T-helper 17 cell (primary cell): ENCODE measurements at regions not wholly inside any gene's neighbourhood (a gene's known extent, or its start where the extent isn't known, plus 50 kb on each side); places are given as distances from the start of the nearest gene placed in this dataset.
"Not testable (repeated sequence)": the region's sequence is repeated elsewhere in the genome, so short reads cannot be mapped to it uniquely, and the experiment has no call there.

Experiments used
- ATAC-seq: fragments of 150-1000 bp; cut with Tn5 transposase; 2 replicates; pipeline ENCODE4 v1.10.0; 2021; ENCODE audit warnings: mild to moderate bottlenecking, moderate library complexity
- DNase-seq, 3 donors: peaks; one replicate each; pipeline versions ENCODE4 v3.0.0 to v3.0.0-alpha.2; 2020 to 2021
- H3K9me3 ChIP-seq: one replicate; pipeline ENCODE4 v1.7.0; 2013; ENCODE audit warnings: low read length, mild to moderate bottlenecking; ENCODE audit not compliant: control insufficient read depth, poor library complexity, severe bottlenecking
- H3K27ac Mint-ChIP-seq: one replicate; pipeline ENCODE4 v1.8.0; 2022; ENCODE audit warnings: mild to moderate bottlenecking, moderate library complexity, mixed read lengths
- H3K27me3 Mint-ChIP-seq: one replicate; pipeline ENCODE4 v1.8.0; 2022; ENCODE audit warnings: mixed read lengths
- H3K36me3 Mint-ChIP-seq: one replicate; pipeline ENCODE4 v1.8.0; 2022; ENCODE audit warnings: low read depth, mixed read lengths
- H3K4me1 Mint-ChIP-seq: one replicate; pipeline ENCODE4 v1.8.0; 2022; ENCODE audit warnings: mild to moderate bottlenecking, mixed read lengths
- H3K4me3 Mint-ChIP-seq: one replicate; pipeline ENCODE4 v1.8.0; 2022; ENCODE audit warnings: mild to moderate bottlenecking, moderate library complexity, mixed read lengths

GRCh38 chr16:35148748-35149147 is 1689.3 kb downstream of the TP53TG3F start:
- Mint-ChIP-seq H3K4me1 (no peaks in the 10 kb centered on the region), H3K36me3 (no peaks in the 10 kb centered on the region), H3K27ac (no peak overlapping the region), H3K27me3 (no peaks in the 10 kb centered on the region), H3K4me3 (no peak overlapping the region)
- H3K9me3 ChIP-seq = no peaks in the 10 kb centered on the region
- DNase-seq (no peak), ATAC-seq (no peak)

GRCh38 chr16:35149550-35149949 is 1690.1 kb downstream of the TP53TG3F start:
- no peak for ATAC-seq
- H3K9me3 ChIP-seq = no peaks in the 10 kb centered on the region

GRCh38 chr16:35150805-35151312 is 1691.4 kb downstream of the TP53TG3F start:
- Mint-ChIP-seq H3K27me3 (no peaks in the 10 kb centered on the region), H3K4me3 (no peak overlapping the region), H3K4me1 (no peaks in the 10 kb centered on the region), H3K36me3 (no peaks in the 10 kb centered on the region), H3K27ac (no peak overlapping the region)
- no peak for ATAC-seq
- no peaks in the 10 kb centered on the region for H3K9me3 ChIP-seq
- DNase-seq = no peak

More at GRCh38 chr16:35149550-35149949, 1690.1 kb downstream of the TP53TG3F start:
- H3K4me3 Mint-ChIP-seq = no peak overlapping the region
- DNase-seq = no peak
- H3K4me1 Mint-ChIP-seq = no peaks in the 10 kb centered on the region
- H3K27ac Mint-ChIP-seq = no peak overlapping the region
- no peaks in the 10 kb centered on the region for H3K36me3 Mint-ChIP-seq
- no peaks in the 10 kb centered on the region for H3K27me3 Mint-ChIP-seq

GRCh38 chr16:35152067-35152627 is 1692.7 kb downstream of the TP53TG3F start:
- Mint-ChIP-seq H3K27me3 (no peaks in the 10 kb centered on the region), H3K4me1 (no peaks in the 10 kb centered on the region), H3K4me3 (no peak overlapping the region), H3K36me3 (no peaks in the 10 kb centered on the region), H3K27ac (no peak overlapping the region)
- H3K9me3 ChIP-seq = no peaks in the 10 kb centered on the region
- ATAC-seq (no peak), DNase-seq (no peak)

- Mint-ChIP-seq H3K27ac (no peak overlapping the region), H3K4me3 (no peak overlapping the region), H3K4me1 (no peaks in the 10 kb centered on the region), H3K27me3 (no peaks in the 10 kb centered on the region), H3K36me3 (no peaks in the 10 kb centered on the region)
- DNase-seq = no peak
- no peak for ATAC-seq
- H3K9me3 ChIP-seq = no peaks in the 10 kb centered on the region
Measured at GRCh38 chr16:35154627-35155026, 1695.2 kb downstream of the TP53TG3F start.

GRCh38 chr16:35157549-35157948 is 1698.1 kb downstream of the TP53TG3F start:
- H3K27ac Mint-ChIP-seq, H3K4me1 Mint-ChIP-seq, DNase-seq, ATAC-seq, H3K4me3 Mint-ChIP-seq, H3K9me3 ChIP-seq, H3K27me3 Mint-ChIP-seq, H3K36me3 Mint-ChIP-seq: not testable (repeated sequence)

- not testable (repeated sequence) for DNase-seq, H3K27me3 Mint-ChIP-seq, ATAC-seq, H3K36me3 Mint-ChIP-seq, H3K9me3 ChIP-seq, H3K4me3 Mint-ChIP-seq, H3K27ac Mint-ChIP-seq, H3K4me1 Mint-ChIP-seq
Measured at GRCh38 chr16:35169324-35169723, 1709.9 kb downstream of the TP53TG3F start.

GRCh38 chr16:35170061-35170460 is 1710.6 kb downstream of the TP53TG3F start:
- H3K27ac Mint-ChIP-seq, H3K4me1 Mint-ChIP-seq, H3K4me3 Mint-ChIP-seq, H3K36me3 Mint-ChIP-seq, H3K9me3 ChIP-seq, DNase-seq, ATAC-seq, H3K27me3 Mint-ChIP-seq: not testable (repeated sequence)

- Mint-ChIP-seq H3K4me3 (no peak overlapping the region), H3K4me1 (no peaks in the 10 kb centered on the region), H3K36me3 (no peaks in the 10 kb centered on the region), H3K27me3 (no peaks in the 10 kb centered on the region), H3K27ac (no peak overlapping the region)
- DNase-seq (no peak), ATAC-seq (no peak)
- H3K9me3 ChIP-seq = no peaks in the 10 kb centered on the region
Measured at GRCh38 chr16:35170610-35171009, 1711.2 kb downstream of the TP53TG3F start.

- Mint-ChIP-seq H3K27ac (no peak overlapping the region), H3K4me1 (no peaks in the 10 kb centered on the region), H3K27me3 (no peaks in the 10 kb centered on the region), H3K36me3 (no peaks in the 10 kb centered on the region), H3K4me3 (no peak overlapping the region)
- no peak for ATAC-seq
- H3K9me3 ChIP-seq = no peaks in the 10 kb centered on the region
- DNase-seq = no peak
Measured at GRCh38 chr16:35171106-35171505, 1711.7 kb downstream of the TP53TG3F start.

GRCh38 chr16:35173295-35173694 is 1713.9 kb downstream of the TP53TG3F start:
- no peak overlapping the region for H3K4me3 Mint-ChIP-seq
- no peaks in the 10 kb centered on the region for H3K36me3 Mint-ChIP-seq
- no peaks in the 10 kb centered on the region for H3K9me3 ChIP-seq
- H3K27me3 Mint-ChIP-seq = no peaks in the 10 kb centered on the region
- no peaks in the 10 kb centered on the region for H3K4me1 Mint-ChIP-seq
- no peak overlapping the region for H3K27ac Mint-ChIP-seq
- DNase-seq = no peak
- ATAC-seq = no peak

- no peaks in the 10 kb centered on the region for H3K9me3 ChIP-seq
- H3K4me1 Mint-ChIP-seq = no peaks in the 10 kb centered on the region
- H3K36me3 Mint-ChIP-seq = no peaks in the 10 kb centered on the region
- no peak for DNase-seq
- no peak overlapping the region for H3K4me3 Mint-ChIP-seq
- H3K27me3 Mint-ChIP-seq = no peaks in the 10 kb centered on the region
- no peak for ATAC-seq
- no peak overlapping the region for H3K27ac Mint-ChIP-seq
Measured at GRCh38 chr16:35174016-35174415, 1714.6 kb downstream of the TP53TG3F start.

- no peak for DNase-seq
- no peak for ATAC-seq
- no peaks in the 10 kb centered on the region for H3K9me3 ChIP-seq
- Mint-ChIP-seq H3K27ac (no peak overlapping the region), H3K4me3 (no peak overlapping the region), H3K27me3 (no peaks in the 10 kb centered on the region), H3K36me3 (no peaks in the 10 kb centered on the region), H3K4me1 (no peaks in the 10 kb centered on the region)
Measured at GRCh38 chr16:35176449-35176848, 1717.0 kb downstream of the TP53TG3F start.

GRCh38 chr16:35177851-35178250 is 1718.4 kb downstream of the TP53TG3F start:
- Mint-ChIP-seq H3K27me3 (no peaks in the 10 kb centered on the region), H3K27ac (no peak overlapping the region), H3K4me1 (no peaks in the 10 kb centered on the region), H3K36me3 (no peaks in the 10 kb centered on the region), H3K4me3 (no peak overlapping the region)
- DNase-seq = no peak
- no peaks in the 10 kb centered on the region for H3K9me3 ChIP-seq
- no peak for ATAC-seq
